Transverse colon (tissue), 3 donors: ENCODE measurements at regions not wholly inside any gene's neighbourhood (a gene's known extent, or its start where the extent isn't known, plus 50 kb on each side); places are given as distances from the start of the nearest gene placed in this dataset.

Source experiments
- EP300 ChIP-seq: sonication (generic); formaldehyde crosslinking; IDR thresholded peaks from one replicate; pipeline ENCODE4 v1.6.1; 2017; ENCODE audit warnings: antibody characterized with exemption, low read depth
- POLR2A ChIP-seq: fragments of 450-650 bp; IDR thresholded peaks from one replicate; pipeline ENCODE4 v1.6.1; 2016; ENCODE audit warnings: antibody characterized with exemption, mild to moderate bottlenecking, moderate library complexity
- TF ChIP-seq, protein P1 (sequence below), 5 experiments: fragments of 200-600 bp in 3 of 5; fragments of 450-650 bp in 2 of 5; sonication (generic) in 3 of 5; IDR thresholded peaks; 1 replicate in 2 of 5; 2 replicates in 3 of 5; pipeline ENCODE4 v1.5.1; 2016 to 2017; ENCODE audit warnings: antibody characterized with exemption in 5 of 5, inconsistent platforms in 3 of 5, mild to moderate bottlenecking in 2 of 5, moderate library complexity in 1 of 5

DNA sequence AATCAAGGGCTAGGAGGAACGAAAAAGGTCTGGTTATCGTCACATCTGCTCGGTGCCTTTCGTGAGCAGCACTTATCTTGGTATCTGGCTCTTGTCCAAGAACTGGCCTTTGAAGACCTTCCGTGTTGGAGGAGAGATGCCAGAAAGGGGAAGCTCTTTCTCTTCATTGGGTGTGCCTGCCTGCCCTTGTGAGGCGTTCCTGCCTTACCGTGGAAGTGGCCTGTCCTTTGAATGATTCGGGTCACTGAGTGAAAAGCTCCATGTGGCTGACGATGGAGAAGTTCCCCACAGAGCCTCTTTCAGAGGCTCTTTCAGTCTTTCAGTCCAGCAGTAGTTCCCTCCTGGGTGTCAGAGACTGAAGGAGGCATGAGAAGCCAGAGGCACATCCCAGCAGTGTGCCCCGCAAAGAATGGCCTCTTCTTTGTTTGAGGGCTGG lies 121.5 kb upstream of the SLC10A2 start:
- TF ChIP-seq, protein P1, sequence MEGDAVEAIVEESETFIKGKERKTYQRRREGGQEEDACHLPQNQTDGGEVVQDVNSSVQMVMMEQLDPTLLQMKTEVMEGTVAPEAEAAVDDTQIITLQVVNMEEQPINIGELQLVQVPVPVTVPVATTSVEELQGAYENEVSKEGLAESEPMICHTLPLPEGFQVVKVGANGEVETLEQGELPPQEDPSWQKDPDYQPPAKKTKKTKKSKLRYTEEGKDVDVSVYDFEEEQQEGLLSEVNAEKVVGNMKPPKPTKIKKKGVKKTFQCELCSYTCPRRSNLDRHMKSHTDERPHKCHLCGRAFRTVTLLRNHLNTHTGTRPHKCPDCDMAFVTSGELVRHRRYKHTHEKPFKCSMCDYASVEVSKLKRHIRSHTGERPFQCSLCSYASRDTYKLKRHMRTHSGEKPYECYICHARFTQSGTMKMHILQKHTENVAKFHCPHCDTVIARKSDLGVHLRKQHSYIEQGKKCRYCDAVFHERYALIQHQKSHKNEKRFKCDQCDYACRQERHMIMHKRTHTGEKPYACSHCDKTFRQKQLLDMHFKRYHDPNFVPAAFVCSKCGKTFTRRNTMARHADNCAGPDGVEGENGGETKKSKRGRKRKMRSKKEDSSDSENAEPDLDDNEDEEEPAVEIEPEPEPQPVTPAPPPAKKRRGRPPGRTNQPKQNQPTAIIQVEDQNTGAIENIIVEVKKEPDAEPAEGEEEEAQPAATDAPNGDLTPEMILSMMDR (IDR thresholded peaks at IDR 0.05) = no peak
- TF ChIP-seq EP300 (no peak), POLR2A (no peak)
